ENCODE measurements at regions not wholly inside any gene's neighbourhood (a gene's known extent, or its start where the extent isn't known, plus 50 kb on each side); places are given as distances from the start of the nearest gene placed in this dataset.

- Mint-ChIP-seq H3K9me3 (ENCODE audit: insufficient read depth) (no peaks in the 10 kb centered on the region), H3K27me3 (no peaks in the 10 kb centered on the region), H3K4me3 (no peak overlapping the region), H3K4me1 (no peaks in the 10 kb centered on the region), H3K27ac (no peak overlapping the region)
- no peaks in the 10 kb centered on the region for H4K20me1 ChIP-seq (ENCODE audit: control insufficient read depth, insufficient read depth, low read length, poor library complexity, severe bottlenecking)
- no peaks in the 10 kb centered on the region for H3K79me2 ChIP-seq (ENCODE audit: control insufficient read depth, insufficient read depth, low read length)
- ChIA-PET POLR2A (no interaction called here), CTCF (no interaction called here)
- H3K27ac ChIP-seq (ENCODE audit: low read length in 2 of 2) = no peak overlapping the region
- DNase-seq (no peak), ATAC-seq (ENCODE audit: low read depth) (no peak)
- H3K4me2 ChIP-seq (replicated peaks; ENCODE audit: low read depth, low read length, poor library complexity, severe bottlenecking) = no peak overlapping the region
- no peaks in the 10 kb centered on the region for H3K36me3 ChIP-seq (replicated peaks in 1 of 2; ENCODE audit: control extremely low read depth in 1 of 2, control insufficient read depth in 1 of 2, extremely low read depth in 1 of 2, insufficient read depth in 2 of 2, low read length in 1 of 2)
- intact Hi-C loops (cut with micrococcal nuclease) = no loop called here
- no peak overlapping the region for H2AFZ ChIP-seq (ENCODE audit: insufficient read depth, low read depth, low read length, poor library complexity, severe bottlenecking)
- no peak overlapping the region for H3K4me3 ChIP-seq (ENCODE audit: control extremely low read depth in 1 of 5, extremely low read depth in 1 of 5, insufficient read depth in 1 of 5, low read depth in 2 of 5, low read length in 4 of 5)
- no peak overlapping the region for H3K9ac ChIP-seq (ENCODE audit: low read length)
- WGBS (ENCODE audit: insufficient coverage) = 80% methylated on average over 1 of the region's 1 CpG
- TF ChIP-seq, protein P1, sequence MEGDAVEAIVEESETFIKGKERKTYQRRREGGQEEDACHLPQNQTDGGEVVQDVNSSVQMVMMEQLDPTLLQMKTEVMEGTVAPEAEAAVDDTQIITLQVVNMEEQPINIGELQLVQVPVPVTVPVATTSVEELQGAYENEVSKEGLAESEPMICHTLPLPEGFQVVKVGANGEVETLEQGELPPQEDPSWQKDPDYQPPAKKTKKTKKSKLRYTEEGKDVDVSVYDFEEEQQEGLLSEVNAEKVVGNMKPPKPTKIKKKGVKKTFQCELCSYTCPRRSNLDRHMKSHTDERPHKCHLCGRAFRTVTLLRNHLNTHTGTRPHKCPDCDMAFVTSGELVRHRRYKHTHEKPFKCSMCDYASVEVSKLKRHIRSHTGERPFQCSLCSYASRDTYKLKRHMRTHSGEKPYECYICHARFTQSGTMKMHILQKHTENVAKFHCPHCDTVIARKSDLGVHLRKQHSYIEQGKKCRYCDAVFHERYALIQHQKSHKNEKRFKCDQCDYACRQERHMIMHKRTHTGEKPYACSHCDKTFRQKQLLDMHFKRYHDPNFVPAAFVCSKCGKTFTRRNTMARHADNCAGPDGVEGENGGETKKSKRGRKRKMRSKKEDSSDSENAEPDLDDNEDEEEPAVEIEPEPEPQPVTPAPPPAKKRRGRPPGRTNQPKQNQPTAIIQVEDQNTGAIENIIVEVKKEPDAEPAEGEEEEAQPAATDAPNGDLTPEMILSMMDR (IDR thresholded peaks at IDR 0.05) = no peak
- TF ChIP-seq EZH2 (IDR thresholded peaks at IDR 0.05; ENCODE audit: borderline replicate concordance, insufficient read depth, low read depth, low read length, poor library complexity, severe bottlenecking) = no peak
- no peaks in the 10 kb centered on the region for H3K27me3 ChIP-seq (replicated peaks in 1 of 4; ENCODE audit: control extremely low read depth in 1 of 4, control insufficient read depth in 3 of 4, insufficient read depth in 4 of 4, low read length in 3 of 4)
- H3K9me3 ChIP-seq (ENCODE audit: control extremely low read depth in 1 of 3, control insufficient read depth in 2 of 3, insufficient read depth in 1 of 3, low read length in 2 of 3) = peaks cover 0 to 2% (median 0%) of the 10 kb centered on the region in 3 donors
- H3K4me1 ChIP-seq (ENCODE audit: control insufficient read depth in 2 of 2, insufficient read depth in 2 of 2, low read length in 2 of 2) = no peaks in the 10 kb centered on the region
Measured at GRCh38 chr9:107792596-107792995, 303.0 kb upstream of the KLF4 start.

- no peaks in the 10 kb centered on the region for H3K27me3 ChIP-seq (replicated peaks in 1 of 4; ENCODE audit: control extremely low read depth in 1 of 4, control insufficient read depth in 3 of 4, insufficient read depth in 4 of 4, low read length in 3 of 4)
- Mint-ChIP-seq H3K27me3 (no peaks in the 10 kb centered on the region), H3K4me3 (no peak overlapping the region), H3K4me1 (no peaks in the 10 kb centered on the region), H3K9me3 (ENCODE audit: insufficient read depth) (no peaks in the 10 kb centered on the region), H3K27ac (no peak overlapping the region)
- ChIA-PET POLR2A (no interaction called here), CTCF (no interaction called here)
- no peak overlapping the region for H3K4me2 ChIP-seq (replicated peaks; ENCODE audit: low read depth, low read length, poor library complexity, severe bottlenecking)
- no peaks in the 10 kb centered on the region for H3K4me1 ChIP-seq (ENCODE audit: control insufficient read depth in 2 of 2, insufficient read depth in 2 of 2, low read length in 2 of 2)
- WGBS (ENCODE audit: insufficient coverage) = 53% methylated on average over 2 of the region's 3 CpGs
- H3K36me3 ChIP-seq (replicated peaks in 1 of 2; ENCODE audit: control extremely low read depth in 1 of 2, control insufficient read depth in 1 of 2, extremely low read depth in 1 of 2, insufficient read depth in 2 of 2, low read length in 1 of 2) = no peaks in the 10 kb centered on the region
- H3K4me3 ChIP-seq (ENCODE audit: control extremely low read depth in 1 of 5, extremely low read depth in 1 of 5, insufficient read depth in 1 of 5, low read depth in 2 of 5, low read length in 4 of 5) = no peak overlapping the region
- H3K9ac ChIP-seq (ENCODE audit: low read length) = no peak overlapping the region
- no peaks in the 10 kb centered on the region for H4K20me1 ChIP-seq (ENCODE audit: control insufficient read depth, insufficient read depth, low read length, poor library complexity, severe bottlenecking)
- H3K79me2 ChIP-seq (ENCODE audit: control insufficient read depth, insufficient read depth, low read length) = no peaks in the 10 kb centered on the region
- H3K27ac ChIP-seq (ENCODE audit: low read length in 2 of 2) = no peak overlapping the region
- TF ChIP-seq EZH2 (IDR thresholded peaks at IDR 0.05; ENCODE audit: borderline replicate concordance, insufficient read depth, low read depth, low read length, poor library complexity, severe bottlenecking) = no peak
- TF ChIP-seq, protein P1 (IDR thresholded peaks at IDR 0.05) = no peak
- ATAC-seq (ENCODE audit: low read depth) (no peak), DNase-seq (no peak)
- intact Hi-C loops (cut with micrococcal nuclease) = no loop called here
- no peak overlapping the region for H2AFZ ChIP-seq (ENCODE audit: insufficient read depth, low read depth, low read length, poor library complexity, severe bottlenecking)
- peaks cover 0 to 2% (median 0%) of the 10 kb centered on the region in 3 donors for H3K9me3 ChIP-seq (ENCODE audit: control extremely low read depth in 1 of 3, control insufficient read depth in 2 of 3, insufficient read depth in 1 of 3, low read length in 2 of 3)
Measured at GRCh38 chr9:107792006-107792405, 302.4 kb upstream of the KLF4 start.

All from B cell (primary cell).